K562 (cell line): ENCODE measurements at regions not wholly inside any gene's neighbourhood (a gene's known extent, or its start where the extent isn't known, plus 50 kb on each side); places are given as distances from the start of the nearest gene placed in this dataset.

ENCODE experiments used
- ZNF143 ChIP-seq: sonication (generic); formaldehyde crosslinking; IDR thresholded peaks from 2 replicates; pipeline ENCODE4 v1.9.0; 2022; ENCODE audit warnings: mild to moderate bottlenecking, missing genetic modification reagents
- TF ChIP-seq, protein P1 (sequence below): fragments of 450-650 bp; IDR thresholded peaks from 2 replicates; pipeline ENCODE4 v1.6.1; 2016; ENCODE audit warnings: mild to moderate bottlenecking, moderate library complexity

DNA sequence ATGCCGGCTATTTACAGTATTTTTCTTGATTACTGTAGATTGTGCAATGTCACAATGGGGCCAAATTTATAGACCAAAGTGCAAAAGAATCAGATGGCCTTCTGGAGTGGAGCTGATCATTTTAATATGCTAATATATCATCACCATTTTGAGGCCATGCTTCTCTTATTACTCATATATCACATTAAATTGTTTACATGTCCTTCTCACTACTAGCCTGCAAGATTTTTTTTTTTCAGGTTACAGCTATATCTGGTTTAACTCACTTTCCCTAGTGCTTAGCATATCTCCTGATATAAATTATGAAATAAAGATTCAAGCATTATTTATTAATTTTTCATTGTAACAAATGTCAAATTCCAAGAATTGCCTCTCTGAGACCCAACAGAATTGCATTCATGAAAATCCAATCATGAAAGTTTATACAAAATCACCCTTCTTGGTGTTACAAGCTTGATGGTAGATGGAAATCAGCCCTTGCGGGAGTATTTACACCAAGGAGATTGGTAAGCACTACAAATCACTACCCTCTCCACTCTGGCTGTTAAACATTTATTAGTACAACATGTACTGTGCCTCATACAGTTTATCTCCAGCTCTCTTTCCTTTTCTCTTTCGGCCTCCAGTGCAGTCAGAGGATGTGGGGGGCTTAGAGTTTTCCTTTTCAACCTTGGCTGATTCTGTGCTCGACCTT is 703.9 kb downstream of the BRINP1 start (continued):
- TF ChIP-seq, protein P1, sequence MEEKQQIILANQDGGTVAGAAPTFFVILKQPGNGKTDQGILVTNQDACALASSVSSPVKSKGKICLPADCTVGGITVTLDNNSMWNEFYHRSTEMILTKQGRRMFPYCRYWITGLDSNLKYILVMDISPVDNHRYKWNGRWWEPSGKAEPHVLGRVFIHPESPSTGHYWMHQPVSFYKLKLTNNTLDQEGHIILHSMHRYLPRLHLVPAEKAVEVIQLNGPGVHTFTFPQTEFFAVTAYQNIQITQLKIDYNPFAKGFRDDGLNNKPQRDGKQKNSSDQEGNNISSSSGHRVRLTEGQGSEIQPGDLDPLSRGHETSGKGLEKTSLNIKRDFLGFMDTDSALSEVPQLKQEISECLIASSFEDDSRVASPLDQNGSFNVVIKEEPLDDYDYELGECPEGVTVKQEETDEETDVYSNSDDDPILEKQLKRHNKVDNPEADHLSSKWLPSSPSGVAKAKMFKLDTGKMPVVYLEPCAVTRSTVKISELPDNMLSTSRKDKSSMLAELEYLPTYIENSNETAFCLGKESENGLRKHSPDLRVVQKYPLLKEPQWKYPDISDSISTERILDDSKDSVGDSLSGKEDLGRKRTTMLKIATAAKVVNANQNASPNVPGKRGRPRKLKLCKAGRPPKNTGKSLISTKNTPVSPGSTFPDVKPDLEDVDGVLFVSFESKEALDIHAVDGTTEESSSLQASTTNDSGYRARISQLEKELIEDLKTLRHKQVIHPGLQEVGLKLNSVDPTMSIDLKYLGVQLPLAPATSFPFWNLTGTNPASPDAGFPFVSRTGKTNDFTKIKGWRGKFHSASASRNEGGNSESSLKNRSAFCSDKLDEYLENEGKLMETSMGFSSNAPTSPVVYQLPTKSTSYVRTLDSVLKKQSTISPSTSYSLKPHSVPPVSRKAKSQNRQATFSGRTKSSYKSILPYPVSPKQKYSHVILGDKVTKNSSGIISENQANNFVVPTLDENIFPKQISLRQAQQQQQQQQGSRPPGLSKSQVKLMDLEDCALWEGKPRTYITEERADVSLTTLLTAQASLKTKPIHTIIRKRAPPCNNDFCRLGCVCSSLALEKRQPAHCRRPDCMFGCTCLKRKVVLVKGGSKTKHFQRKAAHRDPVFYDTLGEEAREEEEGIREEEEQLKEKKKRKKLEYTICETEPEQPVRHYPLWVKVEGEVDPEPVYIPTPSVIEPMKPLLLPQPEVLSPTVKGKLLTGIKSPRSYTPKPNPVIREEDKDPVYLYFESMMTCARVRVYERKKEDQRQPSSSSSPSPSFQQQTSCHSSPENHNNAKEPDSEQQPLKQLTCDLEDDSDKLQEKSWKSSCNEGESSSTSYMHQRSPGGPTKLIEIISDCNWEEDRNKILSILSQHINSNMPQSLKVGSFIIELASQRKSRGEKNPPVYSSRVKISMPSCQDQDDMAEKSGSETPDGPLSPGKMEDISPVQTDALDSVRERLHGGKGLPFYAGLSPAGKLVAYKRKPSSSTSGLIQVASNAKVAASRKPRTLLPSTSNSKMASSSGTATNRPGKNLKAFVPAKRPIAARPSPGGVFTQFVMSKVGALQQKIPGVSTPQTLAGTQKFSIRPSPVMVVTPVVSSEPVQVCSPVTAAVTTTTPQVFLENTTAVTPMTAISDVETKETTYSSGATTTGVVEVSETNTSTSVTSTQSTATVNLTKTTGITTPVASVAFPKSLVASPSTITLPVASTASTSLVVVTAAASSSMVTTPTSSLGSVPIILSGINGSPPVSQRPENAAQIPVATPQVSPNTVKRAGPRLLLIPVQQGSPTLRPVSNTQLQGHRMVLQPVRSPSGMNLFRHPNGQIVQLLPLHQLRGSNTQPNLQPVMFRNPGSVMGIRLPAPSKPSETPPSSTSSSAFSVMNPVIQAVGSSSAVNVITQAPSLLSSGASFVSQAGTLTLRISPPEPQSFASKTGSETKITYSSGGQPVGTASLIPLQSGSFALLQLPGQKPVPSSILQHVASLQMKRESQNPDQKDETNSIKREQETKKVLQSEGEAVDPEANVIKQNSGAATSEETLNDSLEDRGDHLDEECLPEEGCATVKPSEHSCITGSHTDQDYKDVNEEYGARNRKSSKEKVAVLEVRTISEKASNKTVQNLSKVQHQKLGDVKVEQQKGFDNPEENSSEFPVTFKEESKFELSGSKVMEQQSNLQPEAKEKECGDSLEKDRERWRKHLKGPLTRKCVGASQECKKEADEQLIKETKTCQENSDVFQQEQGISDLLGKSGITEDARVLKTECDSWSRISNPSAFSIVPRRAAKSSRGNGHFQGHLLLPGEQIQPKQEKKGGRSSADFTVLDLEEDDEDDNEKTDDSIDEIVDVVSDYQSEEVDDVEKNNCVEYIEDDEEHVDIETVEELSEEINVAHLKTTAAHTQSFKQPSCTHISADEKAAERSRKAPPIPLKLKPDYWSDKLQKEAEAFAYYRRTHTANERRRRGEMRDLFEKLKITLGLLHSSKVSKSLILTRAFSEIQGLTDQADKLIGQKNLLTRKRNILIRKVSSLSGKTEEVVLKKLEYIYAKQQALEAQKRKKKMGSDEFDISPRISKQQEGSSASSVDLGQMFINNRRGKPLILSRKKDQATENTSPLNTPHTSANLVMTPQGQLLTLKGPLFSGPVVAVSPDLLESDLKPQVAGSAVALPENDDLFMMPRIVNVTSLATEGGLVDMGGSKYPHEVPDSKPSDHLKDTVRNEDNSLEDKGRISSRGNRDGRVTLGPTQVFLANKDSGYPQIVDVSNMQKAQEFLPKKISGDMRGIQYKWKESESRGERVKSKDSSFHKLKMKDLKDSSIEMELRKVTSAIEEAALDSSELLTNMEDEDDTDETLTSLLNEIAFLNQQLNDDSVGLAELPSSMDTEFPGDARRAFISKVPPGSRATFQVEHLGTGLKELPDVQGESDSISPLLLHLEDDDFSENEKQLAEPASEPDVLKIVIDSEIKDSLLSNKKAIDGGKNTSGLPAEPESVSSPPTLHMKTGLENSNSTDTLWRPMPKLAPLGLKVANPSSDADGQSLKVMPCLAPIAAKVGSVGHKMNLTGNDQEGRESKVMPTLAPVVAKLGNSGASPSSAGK, result no peak
- no peak for TF ChIP-seq ZNF143 (CRISPR knock-in tag)
- TF ChIP-seq, all 486 proteins: peak for 0
